ENCODE measurements at regions not wholly inside any gene's neighbourhood (a gene's known extent, or its start where the extent isn't known, plus 50 kb on each side); places are given as distances from the start of the nearest gene placed in this dataset.

- no peak for DNase-seq
Measured at GRCh38 chr10:131694168-131694780, 206.5 kb upstream of the PPP2R2D start.

- no peak for DNase-seq
Measured at GRCh38 chr10:131694781-131695495, 205.9 kb upstream of the PPP2R2D start.

DNA sequence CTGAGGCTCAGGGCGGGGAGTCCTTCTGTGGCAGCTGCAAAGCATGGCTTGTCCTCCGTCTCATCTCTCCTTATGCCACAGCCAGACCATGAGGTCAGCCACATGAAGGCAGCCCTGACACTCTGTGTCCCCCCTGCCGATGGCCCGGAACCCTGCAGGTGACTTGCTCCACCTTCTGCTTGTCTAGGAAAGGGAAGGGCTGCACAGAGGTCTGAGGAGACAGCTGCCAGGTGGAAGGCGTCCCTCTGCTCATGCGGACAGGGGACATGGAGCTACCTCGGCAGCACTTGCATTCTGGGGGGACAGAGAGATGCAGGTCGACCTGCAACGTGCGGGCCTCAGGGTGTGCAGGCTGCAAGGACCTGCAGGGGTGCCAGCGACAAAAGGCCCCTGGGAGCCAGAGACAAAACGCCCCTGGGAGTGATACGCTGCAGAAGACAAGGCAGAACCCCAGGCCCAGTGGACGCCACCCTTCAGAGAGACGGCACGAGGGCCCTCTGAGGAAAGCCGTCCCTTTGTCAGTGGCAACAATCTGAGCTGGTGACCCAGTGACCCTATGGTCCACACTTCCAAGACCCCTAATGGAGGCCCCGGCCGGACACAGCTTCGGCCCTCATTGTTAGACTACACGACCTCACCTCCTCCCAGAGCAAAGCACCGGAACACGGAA is 205.2 kb upstream of the PPP2R2D start:
- no peak for DNase-seq

GRCh38 chr10:131697476-131698128 is 203.2 kb upstream of the PPP2R2D start:
- no peak for DNase-seq

DNA sequence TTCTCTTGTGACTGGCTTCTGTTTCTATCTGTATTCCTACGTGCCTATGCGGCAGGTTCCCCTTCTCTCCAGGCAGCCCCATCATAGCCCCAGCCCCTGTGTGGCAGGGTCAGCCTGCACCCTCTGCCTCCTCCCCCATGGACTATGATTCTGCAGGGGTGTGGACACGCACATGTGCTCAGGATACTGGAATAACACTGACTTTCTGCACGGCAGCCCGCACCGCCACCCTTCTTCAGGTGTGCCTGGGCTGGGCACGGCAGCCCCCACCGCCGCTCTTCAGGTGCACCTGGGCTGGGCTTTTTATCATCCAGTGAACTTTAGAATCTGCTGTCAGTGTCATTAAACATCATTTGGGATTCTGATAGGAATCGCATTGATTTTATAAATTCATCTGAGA is 202.6 kb upstream of the PPP2R2D start:
- DNase-seq, result no peak

DNA sequence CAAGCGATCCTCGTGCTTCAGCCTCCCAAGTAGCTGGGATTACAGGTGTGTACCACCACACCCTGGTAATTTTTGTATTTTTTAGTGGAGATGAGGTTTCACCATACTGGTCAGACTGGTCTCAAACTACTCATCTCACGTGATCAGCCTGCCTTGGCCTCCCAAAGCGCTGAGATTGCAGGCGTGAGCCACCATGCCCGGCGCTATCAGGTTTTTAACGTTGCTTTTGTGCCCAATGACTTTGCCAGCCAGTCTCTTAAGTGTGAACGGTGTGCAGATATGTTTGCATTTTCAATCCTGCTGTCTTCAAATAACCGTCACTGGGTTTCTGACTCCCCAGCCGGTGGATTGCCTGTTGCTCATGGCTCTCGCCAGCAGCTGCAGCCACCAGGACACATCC is 201.8 kb upstream of the PPP2R2D start:
- no peak for DNase-seq

DNA sequence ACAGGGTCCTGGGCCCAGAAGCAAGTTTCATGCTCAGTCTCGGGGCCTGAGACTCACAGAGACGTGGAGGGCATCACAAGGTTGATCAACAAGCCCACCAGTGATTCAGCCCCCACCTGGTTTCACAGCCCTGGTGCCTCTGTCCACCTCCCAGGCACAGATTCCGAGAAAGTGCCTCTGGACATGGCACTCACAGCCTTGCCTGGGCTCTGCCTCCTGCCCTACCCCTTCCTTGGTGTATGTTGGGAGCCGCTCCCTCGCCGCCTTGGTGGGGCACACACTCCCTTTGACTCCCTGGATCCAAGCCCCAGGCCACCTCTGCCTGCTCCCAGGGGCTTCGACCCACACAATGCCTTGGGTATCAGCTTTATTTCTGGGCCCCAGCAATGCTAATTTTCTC is 200.8 kb upstream of the PPP2R2D start:
- no peak for DNase-seq

DNA sequence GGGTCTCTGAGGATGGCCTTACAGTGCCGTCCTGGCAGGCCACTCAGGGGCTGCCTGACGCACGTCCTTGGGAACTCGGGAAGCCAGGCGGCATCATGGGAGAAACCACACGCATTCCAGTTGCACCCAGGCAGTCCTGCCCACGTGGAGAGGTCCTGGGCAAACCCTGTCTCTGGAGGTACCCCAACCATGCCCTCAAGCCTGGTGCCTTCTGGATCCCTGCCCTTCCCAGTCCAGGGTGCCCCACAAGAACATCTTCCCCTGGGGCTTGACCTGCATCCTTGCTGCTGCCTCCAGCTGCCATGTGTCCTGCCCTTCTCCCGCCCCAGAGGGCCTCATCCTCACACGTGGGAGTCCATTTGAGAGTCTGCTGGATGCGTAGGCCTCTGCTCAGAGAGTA is 200.3 kb upstream of the PPP2R2D start:
- DNase-seq, result no peak

GRCh38 chr10:131701131-131701947 is 199.5 kb upstream of the PPP2R2D start:
- no peak for DNase-seq

GRCh38 chr10:131702531-131703356 is 198.1 kb upstream of the PPP2R2D start:
- DNase-seq, result no peak

DNA sequence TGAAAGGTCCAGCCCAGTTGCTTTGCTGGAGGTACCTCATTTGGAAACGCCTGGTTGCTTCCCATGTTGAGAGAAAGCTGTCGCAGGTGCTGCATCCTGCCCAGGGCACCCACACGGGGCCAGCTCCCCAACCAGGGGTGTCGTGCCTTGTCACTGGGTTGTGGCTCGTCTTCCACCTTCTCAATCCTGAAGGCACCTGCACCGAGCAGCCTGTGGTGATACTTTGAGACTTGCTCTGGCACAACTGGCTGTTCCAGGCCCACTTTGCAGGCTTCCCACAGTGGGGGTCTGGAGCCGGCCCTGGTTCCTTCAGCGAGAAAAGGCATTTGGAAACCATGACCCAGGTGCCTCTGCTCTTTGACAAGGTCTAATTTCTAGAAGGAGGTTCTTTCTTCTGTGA is 197.3 kb upstream of the PPP2R2D start:
- no peak for DNase-seq

GRCh38 chr10:131703941-131704340 is 196.9 kb upstream of the PPP2R2D start:
- no peak for DNase-seq

- DNase-seq, result no peak
Measured at GRCh38 chr10:131706476-131706875, 194.3 kb upstream of the PPP2R2D start.

DNA sequence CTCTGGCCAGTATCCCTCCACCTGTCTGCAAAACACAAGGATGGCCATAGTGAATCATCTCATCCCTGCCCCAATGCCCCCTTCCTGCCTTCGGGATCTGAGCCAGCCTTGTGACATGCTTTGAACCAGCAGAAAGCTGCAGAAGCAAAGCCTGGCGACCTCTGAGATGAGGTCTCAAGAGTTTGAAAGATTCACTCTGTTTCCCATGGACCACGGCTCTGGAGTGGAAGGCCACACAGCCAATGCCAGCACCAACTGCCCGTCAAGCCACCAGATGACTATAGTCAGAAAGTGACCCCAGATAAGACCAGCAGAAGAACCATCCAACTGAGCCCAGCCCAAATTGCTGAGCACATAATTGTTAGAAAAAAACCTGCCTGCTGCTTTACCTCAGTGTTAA is 193.9 kb upstream of the PPP2R2D start:
- no peak for DNase-seq

DNA sequence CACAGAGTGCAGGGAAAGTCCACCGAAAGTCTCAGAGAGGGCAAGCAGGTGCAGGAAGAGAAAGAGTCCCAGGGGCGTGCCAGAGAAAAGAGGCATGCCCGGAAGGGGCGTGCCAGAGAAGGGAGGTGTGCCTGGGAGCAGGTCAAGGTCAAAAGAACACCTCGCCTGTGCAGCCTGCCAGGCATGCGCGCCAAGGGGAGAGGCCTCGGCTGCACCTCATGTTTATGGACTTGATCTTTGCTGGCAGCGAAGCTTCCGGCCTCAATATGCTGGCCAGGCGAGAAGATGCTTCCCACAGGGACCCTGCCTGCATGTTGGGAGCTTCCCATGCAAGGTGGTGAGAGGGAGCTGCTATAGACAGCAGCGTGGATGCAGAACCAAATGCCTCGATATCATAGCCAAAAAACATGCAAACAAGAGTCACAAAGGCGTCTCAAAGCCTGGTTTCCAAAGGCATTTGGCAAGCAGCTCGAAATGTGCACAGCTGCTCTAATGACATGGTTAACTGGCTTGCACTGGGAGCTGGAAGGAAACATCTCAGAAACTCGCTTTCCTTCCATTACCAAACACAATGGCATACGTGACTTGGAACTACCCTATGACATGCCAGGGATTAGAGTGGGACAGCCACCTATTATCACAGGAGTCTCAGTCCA is 192.5 kb upstream of the PPP2R2D start:
- DNase-seq, result no peak

DNA sequence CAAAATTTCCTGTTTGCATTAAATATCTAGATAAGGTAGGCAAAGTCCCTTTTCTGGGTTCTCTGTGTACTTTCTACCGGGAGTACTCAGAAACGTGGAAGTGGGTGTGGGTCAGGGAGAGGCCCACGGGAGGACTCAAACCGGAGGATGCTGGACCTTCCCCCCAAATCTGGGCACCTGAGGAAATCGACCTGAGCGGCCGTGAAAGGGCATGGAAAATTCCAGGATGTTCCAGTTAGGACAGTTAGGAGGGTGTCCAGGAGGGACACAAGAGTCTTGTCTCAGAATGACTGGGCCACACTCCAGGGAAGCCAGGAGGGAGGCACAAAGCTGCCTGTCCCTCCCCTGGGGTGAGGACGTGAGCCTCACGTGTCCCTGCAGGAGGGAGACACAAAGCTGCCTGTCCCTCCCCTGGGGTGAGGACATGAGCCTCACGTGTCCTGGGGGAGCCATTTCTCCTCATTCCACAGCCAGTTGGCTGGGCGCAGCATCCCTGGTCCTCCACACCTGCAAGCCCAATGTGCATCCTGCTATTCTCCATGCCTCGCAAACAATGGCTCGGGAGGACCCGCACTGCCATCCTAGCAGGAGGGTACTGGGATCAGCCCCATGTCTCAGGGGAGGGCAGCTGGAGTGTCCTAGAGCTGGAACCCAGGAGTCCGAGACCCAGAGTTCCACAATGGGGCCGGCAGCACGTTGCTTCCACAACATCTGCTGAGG is 190.5 kb upstream of the PPP2R2D start:
- no peak for DNase-seq

DNA sequence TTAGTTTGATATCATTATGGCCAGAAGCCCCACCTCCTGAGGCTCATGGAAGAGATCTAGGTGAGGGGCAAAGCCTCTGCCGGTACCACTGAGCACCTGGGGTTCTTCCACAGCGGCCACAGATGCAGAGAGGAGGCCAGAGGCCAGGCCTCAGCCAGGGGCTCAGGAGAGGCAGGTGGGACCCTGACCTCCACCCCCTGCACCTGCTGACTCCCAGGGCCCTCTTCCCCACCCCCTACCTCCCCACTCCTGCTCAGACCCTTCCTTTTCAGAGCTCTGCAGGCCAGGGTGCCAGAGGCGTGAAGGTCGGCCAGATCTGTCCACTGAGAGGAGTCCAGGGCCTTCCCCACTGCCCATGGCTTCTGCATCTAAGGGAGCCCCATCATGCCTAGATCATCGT is 178.7 kb upstream of the PPP2R2D start:
- no peak for DNase-seq

GRCh38 chr10:131722525-131723264 is 178.1 kb upstream of the PPP2R2D start:
- DNase-seq, result no peak

DNA sequence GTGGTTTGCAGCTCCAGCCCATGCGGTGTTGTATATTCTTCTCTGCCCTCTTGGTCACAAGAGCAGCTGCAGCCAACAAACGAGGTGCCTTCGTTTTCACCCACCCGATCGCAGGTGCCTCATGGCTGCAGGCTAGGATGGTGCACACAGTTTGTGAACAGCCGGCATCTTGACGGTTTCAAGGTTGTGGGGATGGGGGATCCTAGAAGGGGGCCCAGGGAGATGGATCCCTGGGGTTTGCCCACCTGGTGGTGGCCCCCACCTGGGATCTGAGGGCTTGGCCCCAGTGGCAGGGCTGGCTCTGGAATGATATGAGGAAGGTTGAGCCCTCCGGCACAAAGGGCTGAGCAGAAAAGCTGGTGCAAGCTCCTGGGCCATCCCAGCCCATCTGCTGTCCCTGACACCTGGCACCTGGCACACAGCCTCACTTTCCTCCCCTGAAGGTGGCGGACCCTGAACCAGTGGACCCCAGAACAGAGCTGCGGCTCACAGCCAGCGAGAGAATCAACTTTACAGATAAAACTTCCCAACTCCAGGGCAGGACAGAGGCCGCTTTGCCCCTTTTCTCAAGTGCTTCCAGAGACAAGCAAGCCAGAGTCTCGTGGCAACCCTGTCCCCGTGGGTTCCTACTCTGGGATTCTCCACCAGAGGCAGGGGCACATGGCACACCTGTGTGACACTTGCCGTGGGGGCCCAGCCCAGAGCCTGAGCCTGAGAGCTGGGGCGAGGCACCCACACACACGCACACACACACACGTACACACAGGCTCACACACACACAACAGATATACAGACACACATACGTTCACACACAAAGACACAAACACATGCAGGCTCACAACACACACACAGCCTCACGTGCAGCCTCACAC is 177.3 kb upstream of the PPP2R2D start:
- DNase-seq, result no peak
